ENCODE measurements at regions not wholly inside any gene's neighbourhood (a gene's known extent, or its start where the extent isn't known, plus 50 kb on each side); places are given as distances from the start of the nearest gene placed in this dataset.

- Mint-ChIP-seq H3K4me1 (peaks cover 53% of the 10 kb centered on the region), H3K27me3 (ENCODE audit: low read depth in 3 of 3) (peaks cover 0 to 9% (median 5%) of the 10 kb centered on the region in 3 donors), H3K27ac (peak overlapping the region; percentile 98 to 100 (median 99)), H3K9me3 (peaks cover 0 to 2% (median 0%) of the 10 kb centered on the region in 7 donors), H3K36me3 (peaks cover 4 to 11% of the 10 kb centered on the region in 2 donors), H3K4me3 (peak overlapping the region; percentile 21 to 49)
- intact Hi-C loops (cut with micrococcal nuclease) = loop anchor here (2.0 to 5.0 kb wide), 6 partner anchors 24 to 232 kb away; partner anchors contain the start of gene CXCR4 (in 2 of the 2)
- Histone ChIP-seq H3K4me3 (replicated peaks in 1 of 3; ENCODE audit: low read depth in 2 of 3, low read length in 3 of 3) (peak overlapping the region in 1 of 3 experiments; percentile 7), H3K9me3 (replicated peaks in 1 of 2; ENCODE audit: control insufficient read depth in 1 of 2, insufficient read depth in 1 of 2, low read length in 2 of 2) (no peaks in the 10 kb centered on the region), H3K27ac (ENCODE audit: low read depth in 1 of 2, low read length in 2 of 2) (peak overlapping the region; percentile 98 to 99), H3K4me1 (ENCODE audit: control insufficient read depth in 1 of 2, insufficient read depth in 2 of 2, low read length in 2 of 2) (peaks cover 27 to 28% of the 10 kb centered on the region in 2 donors), H2AFZ (ENCODE audit: insufficient read depth, low read depth, low read length, poor library complexity, severe bottlenecking) (no peak overlapping the region), H3K36me3 (replicated peaks in 1 of 2; ENCODE audit: control insufficient read depth in 1 of 2, insufficient read depth in 2 of 2, low read length in 2 of 2) (no peaks in the 10 kb centered on the region), H3K4me2 (replicated peaks; ENCODE audit: extremely low read depth, low read length, poor library complexity, severe bottlenecking) (peak overlapping the region; percentile 43), H4K20me1 (ENCODE audit: insufficient read depth, low read length) (no peaks in the 10 kb centered on the region), H3K9ac (ENCODE audit: insufficient read depth, low read length, poor library complexity, severe bottlenecking) (peak overlapping the region; percentile 72), H3K27me3 (ENCODE audit: control insufficient read depth in 2 of 2, insufficient read depth in 2 of 2, low read length in 2 of 2) (no peaks in the 10 kb centered on the region), H3K79me2 (ENCODE audit: insufficient read depth, low read length) (no peaks in the 10 kb centered on the region)
- no CpG with 5 or more reads among the region's 3 CpGs for WGBS (ENCODE audit: insufficient coverage)
- no peak for TF ChIP-seq CTCF (IDR thresholded peaks at IDR 0.05)
- DNase-seq = no peak
Measured at GRCh38 chr2:136239079-136239685, 121.2 kb upstream of the CXCR4 start.

- Mint-ChIP-seq H3K9me3 (peaks cover 0 to 2% (median 0%) of the 10 kb centered on the region in 7 donors), H3K36me3 (peaks cover 4 to 11% of the 10 kb centered on the region in 2 donors), H3K27ac (peak overlapping the region; percentile 98 to 100 (median 99)), H3K27me3 (ENCODE audit: low read depth in 3 of 3) (peaks cover 0 to 9% (median 5%) of the 10 kb centered on the region in 3 donors), H3K4me3 (peak overlapping the region in 1 of 2 donors; percentile 63), H3K4me1 (peaks cover 55% of the 10 kb centered on the region)
- no CpG with 5 or more reads among the region's 6 CpGs for WGBS (ENCODE audit: insufficient coverage)
- DNase-seq = peak; percentile 93 to 98 (median 97)
- no peaks in the 10 kb centered on the region for H3K36me3 ChIP-seq (replicated peaks in 1 of 2; ENCODE audit: control insufficient read depth in 1 of 2, insufficient read depth in 2 of 2, low read length in 2 of 2)
- intact Hi-C loops (cut with micrococcal nuclease) = loop anchor here (2.0 to 5.0 kb wide), 6 partner anchors 24 to 231 kb away; partner anchors contain the start of gene CXCR4 (in 2 of the 2)
- no peaks in the 10 kb centered on the region for H4K20me1 ChIP-seq (ENCODE audit: insufficient read depth, low read length)
- no peaks in the 10 kb centered on the region for H3K9me3 ChIP-seq (replicated peaks in 1 of 2; ENCODE audit: control insufficient read depth in 1 of 2, insufficient read depth in 1 of 2, low read length in 2 of 2)
- no peak overlapping the region for H3K4me3 ChIP-seq (replicated peaks in 1 of 3; ENCODE audit: low read depth in 2 of 3, low read length in 3 of 3)
- peak overlapping the region; percentile 98 to 99 for H3K27ac ChIP-seq (ENCODE audit: low read depth in 1 of 2, low read length in 2 of 2)
- no peaks in the 10 kb centered on the region for H3K79me2 ChIP-seq (ENCODE audit: insufficient read depth, low read length)
- H3K27me3 ChIP-seq (ENCODE audit: control insufficient read depth in 2 of 2, insufficient read depth in 2 of 2, low read length in 2 of 2) = no peaks in the 10 kb centered on the region
- peaks cover 29 to 30% of the 10 kb centered on the region in 2 donors for H3K4me1 ChIP-seq (ENCODE audit: control insufficient read depth in 1 of 2, insufficient read depth in 2 of 2, low read length in 2 of 2)
- H3K4me2 ChIP-seq (replicated peaks; ENCODE audit: extremely low read depth, low read length, poor library complexity, severe bottlenecking) = peak overlapping the region; percentile 44
- no peak overlapping the region for H2AFZ ChIP-seq (ENCODE audit: insufficient read depth, low read depth, low read length, poor library complexity, severe bottlenecking)
- H3K9ac ChIP-seq (ENCODE audit: insufficient read depth, low read length, poor library complexity, severe bottlenecking) = peak overlapping the region; percentile 76
- TF ChIP-seq CTCF (IDR thresholded peaks at IDR 0.05) = no peak
Measured at GRCh38 chr2:136238286-136239078, 120.5 kb upstream of the CXCR4 start.
